OCI-LY1 (cell line): ENCODE measurements at regions not wholly inside any gene's neighbourhood (a gene's known extent, or its start where the extent isn't known, plus 50 kb on each side); places are given as distances from the start of the nearest gene placed in this dataset.

Experiments
- EZH2 ChIP-seq: fragments of 200-600 bp; sonication (generic), shearing (Covaris generic); IDR thresholded peaks from 2 replicates; pipeline ENCODE4 v1.8.0; 2017; ENCODE audit warnings: borderline replicate concordance, mixed run types, mild to moderate bottlenecking, antibody characterized with exemption, low read length, moderate library complexity, mixed read lengths
- TF ChIP-seq, protein P1 (sequence below): fragments of 200-600 bp; sonication (generic), shearing (Covaris generic); IDR thresholded peaks from 2 replicates; pipeline ENCODE4 v1.5.1; 2017; ENCODE audit warnings: mild to moderate bottlenecking, antibody characterized with exemption, low read length, moderate library complexity, mixed read lengths

DNA sequence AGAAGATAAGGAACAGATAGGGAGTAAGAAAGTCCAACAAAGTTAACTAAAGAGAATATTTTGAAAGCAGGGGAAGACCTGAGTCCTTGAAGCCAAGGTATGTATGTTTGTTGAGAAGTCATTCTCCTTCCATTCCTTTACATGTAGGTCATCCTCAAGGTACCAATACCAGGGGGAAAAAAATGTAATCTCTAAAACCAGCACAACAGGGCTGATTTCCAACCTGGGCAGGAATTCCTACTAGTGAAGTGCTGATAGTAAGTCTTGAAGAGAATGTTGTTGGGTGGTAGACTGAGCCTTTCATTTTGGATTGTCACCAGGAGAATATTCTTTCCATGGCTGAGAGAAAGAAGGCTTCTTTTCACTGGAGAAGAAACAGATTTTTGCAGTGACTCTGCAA is 117.1 kb upstream of the ZNF462 start:
- TF ChIP-seq, protein P1, sequence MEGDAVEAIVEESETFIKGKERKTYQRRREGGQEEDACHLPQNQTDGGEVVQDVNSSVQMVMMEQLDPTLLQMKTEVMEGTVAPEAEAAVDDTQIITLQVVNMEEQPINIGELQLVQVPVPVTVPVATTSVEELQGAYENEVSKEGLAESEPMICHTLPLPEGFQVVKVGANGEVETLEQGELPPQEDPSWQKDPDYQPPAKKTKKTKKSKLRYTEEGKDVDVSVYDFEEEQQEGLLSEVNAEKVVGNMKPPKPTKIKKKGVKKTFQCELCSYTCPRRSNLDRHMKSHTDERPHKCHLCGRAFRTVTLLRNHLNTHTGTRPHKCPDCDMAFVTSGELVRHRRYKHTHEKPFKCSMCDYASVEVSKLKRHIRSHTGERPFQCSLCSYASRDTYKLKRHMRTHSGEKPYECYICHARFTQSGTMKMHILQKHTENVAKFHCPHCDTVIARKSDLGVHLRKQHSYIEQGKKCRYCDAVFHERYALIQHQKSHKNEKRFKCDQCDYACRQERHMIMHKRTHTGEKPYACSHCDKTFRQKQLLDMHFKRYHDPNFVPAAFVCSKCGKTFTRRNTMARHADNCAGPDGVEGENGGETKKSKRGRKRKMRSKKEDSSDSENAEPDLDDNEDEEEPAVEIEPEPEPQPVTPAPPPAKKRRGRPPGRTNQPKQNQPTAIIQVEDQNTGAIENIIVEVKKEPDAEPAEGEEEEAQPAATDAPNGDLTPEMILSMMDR: no peak
- no peak for TF ChIP-seq EZH2
